Activated CD8-positive, alpha-beta memory T cell treated with anti-CD3 and anti-CD28 coated beads for 4 hours (primary cell): ENCODE measurements at regions not wholly inside any gene's neighbourhood (a gene's known extent, or its start where the extent isn't known, plus 50 kb on each side); places are given as distances from the start of the nearest gene placed in this dataset.

Experiments used
- DNase-seq, 2 donors: peaks; one replicate each; pipeline ENCODE4 v3.0.0-alpha.2; 2020; ENCODE audit warnings: low read depth in 2 of 2

DNA sequence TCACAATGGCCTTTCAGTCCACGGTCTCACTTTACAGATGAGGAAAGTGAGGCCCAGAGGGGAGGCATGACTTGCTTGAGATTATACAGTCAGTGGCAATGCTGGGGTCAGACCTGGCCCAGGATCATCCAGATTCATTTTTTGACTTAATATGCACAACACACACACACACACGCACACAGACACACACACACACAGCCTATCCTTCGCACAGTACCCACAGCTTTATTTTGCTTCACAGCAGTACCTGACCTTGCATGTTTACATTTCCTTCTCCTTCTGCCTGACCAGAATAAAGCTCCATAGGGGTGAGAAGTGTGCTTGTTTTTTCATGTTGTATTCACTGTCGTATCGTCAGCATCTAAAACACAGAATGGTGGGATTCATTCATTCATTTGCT is 79.8 kb downstream of the VEGFA start:
- no peak for DNase-seq

- DNase-seq: no peak
Measured at GRCh38 chr6:43848671-43849391, 78.8 kb downstream of the VEGFA start.

DNA sequence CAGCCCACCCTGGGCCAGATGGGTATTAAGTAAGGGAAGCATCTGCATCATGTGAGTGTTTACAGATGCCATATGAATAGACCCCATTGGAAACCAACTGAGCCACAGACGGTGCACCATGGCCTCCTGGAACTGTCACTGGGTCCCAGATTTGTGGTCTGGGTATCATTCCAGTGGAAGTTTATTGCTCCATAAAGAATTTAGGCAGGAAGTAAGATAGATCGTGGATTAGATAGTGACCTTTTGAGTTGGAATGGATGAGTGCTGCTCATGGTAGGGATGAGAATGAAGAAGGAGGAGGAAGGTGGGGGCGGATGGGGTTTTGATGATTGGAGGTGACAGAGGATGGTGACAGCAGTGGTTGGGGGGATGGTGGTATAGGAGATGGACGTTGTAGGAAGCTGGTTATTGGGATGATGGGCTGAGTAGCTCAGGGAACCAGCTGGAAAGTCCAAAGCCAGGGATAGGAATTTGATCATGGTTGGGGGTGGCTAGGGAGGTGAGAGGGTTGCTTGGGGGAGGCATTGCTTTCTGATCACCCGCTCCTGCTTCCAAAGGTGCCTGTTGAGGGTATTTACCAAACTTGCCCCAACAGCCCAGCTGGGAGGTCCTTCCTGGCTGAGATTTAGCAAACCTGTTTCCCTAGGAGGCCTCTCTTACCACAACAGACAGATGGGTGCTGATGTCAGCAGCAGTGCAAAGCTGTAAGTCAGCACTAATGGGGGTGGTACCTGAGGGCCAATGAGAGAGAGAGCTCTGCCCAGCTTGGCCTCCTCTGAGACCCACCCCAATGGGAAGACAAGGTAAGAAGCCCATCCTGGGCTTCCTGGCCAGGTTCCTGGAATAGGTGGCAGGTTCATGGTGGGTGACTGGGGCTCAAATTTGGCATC is 78.0 kb downstream of the VEGFA start:
- no peak for DNase-seq

GRCh38 chr6:43846556-43846955 is 76.5 kb downstream of the VEGFA start:
- no peak for DNase-seq

GRCh38 chr6:43845646-43846045 is 75.6 kb downstream of the VEGFA start:
- DNase-seq: no peak

GRCh38 chr6:43843669-43844171 is 73.7 kb downstream of the VEGFA start:
- DNase-seq: no peak

- no peak for DNase-seq
Measured at GRCh38 chr6:43843097-43843645, 73.2 kb downstream of the VEGFA start.

GRCh38 chr6:43842231-43842794 is 72.3 kb downstream of the VEGFA start:
- DNase-seq: no peak

DNA sequence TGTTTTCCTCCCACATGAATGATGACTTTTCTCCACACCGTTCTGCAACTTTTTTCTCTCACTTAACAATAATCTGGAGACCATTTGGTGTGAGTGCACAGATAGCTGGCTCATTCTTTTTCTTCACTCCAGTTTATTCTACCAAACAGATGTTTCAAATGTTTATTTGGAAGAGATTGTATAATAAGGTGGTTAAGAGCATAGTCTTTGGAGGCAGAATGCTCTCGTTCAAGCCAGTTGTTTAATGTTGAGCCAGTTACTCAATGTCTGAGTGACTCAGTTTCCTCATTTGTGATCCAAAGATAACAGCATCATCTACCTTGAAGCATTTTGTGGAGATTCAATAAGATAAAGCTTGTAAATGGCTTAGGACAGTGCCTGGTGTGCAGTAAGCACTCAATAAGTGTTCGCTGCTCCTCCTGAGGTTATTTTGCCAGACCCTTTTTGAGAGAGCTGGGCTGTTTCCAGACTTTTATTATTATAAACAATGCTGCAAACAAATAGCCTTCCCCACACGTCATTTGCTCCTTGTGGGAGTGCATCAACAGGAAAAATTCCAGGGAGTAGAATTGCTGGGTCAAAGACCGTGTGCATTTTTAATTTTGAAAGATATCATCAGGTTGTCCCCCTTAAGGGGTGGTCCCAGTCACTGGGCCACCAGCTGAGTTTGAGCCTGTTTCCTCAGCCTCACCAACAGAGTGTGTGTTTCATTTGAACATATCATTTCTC is 70.6 kb downstream of the VEGFA start:
- DNase-seq: no peak

DNA sequence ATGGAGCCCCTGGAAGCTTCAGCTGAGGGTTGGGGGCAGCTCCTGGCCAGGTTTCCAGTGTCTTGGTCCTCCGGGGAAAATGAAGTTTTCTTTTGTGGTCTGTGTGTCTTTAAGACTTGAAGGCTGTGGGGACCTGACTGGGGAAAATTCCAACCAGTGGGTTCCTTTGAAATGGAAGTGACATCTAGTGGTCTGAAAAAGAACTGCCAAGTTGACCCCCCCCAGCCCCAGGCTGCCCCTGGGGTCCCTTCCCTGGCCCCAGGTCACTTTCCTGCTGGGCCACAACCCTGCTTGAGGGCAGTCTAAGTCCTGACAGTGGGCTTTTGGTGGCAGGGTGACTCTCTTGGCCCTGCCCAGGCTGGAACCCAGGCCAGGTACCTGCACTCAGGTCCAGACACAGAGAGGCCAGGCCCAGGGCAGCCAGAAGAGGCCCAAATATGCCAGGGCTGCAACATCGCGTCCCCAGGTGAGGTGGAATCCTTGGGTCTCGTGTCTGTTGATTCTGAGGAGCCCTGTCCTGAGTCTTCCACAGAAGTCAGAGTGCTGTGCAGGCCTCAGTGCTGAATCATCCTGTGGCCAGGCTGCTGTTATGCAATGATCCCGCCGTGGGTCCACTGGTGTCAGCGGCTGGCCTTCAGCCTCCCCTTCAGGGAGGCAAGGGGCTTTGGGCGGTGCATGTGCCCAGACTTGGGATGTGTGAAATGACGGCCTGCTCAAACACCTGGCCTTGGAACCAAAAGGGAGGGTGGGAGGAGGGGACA is 68.4 kb downstream of the VEGFA start:
- DNase-seq: no peak

- no peak for DNase-seq
Measured at GRCh38 chr6:43837507-43837906, 67.5 kb downstream of the VEGFA start.

DNA sequence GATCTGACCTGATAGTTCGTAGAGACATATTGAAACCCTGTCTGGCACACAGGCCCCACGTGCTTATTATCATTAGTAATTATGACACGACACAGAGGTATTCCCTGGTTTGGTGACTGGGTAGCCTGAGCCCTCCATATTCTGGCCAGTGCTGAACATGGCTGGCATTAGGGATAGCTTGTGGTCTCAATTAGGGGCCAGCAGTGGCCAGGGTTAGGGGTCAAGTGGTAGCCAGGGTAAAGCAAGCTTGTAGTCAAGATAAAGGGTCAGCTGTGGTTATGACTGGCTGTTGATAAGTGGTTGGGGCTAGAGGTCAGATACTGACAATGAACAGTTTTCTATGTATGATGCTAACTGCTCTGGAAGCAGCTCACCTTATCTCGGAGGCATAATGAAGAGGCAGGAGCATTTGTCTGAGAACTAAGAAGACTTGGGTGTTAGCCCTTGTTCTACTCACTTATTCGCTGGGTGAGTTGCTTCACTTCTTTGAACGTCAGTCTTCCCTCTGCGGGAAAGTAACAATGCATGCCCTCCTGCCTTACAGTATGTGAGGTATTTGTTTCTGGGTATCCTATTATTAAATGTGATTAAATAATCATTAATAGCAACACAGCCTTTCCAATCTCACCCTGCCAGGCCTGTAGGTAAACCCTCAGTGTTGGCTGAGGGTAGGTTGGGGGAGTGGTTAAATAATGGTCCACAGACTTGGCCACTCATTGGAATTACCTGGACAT is 66.7 kb downstream of the VEGFA start:
- DNase-seq: no peak
